AG10803 (cell line): ENCODE measurements at regions not wholly inside any gene's neighbourhood (a gene's known extent, or its start where the extent isn't known, plus 50 kb on each side); places are given as distances from the start of the nearest gene placed in this dataset.
"Not testable (repeated sequence)": the region's sequence is repeated elsewhere in the genome, so short reads cannot be mapped to it uniquely, and the experiment has no call there.

Source experiments
- DNase-seq: peaks from one replicate; pipeline ENCODE4 v3.0.0; 2010; ENCODE audit warnings: low read depth
- H3K4me3 ChIP-seq: 2 replicates; pipeline ENCODE4 v1.5.1; 2011; ENCODE audit warnings: mild to moderate bottlenecking, low read length, control low read depth
- CTCF ChIP-seq: conservative IDR thresholded peaks from 2 replicates; pipeline ENCODE4 v1.5.1; 2011; ENCODE audit warnings: mild to moderate bottlenecking, low read length, control low read depth, inconsistent platforms

GRCh38 chr1:99407018-99407417 lies 142.7 kb downstream of the PLPPR4 start:
- no peak for TF ChIP-seq CTCF
- H3K4me3 ChIP-seq = no peak overlapping the region
- DNase-seq = peak; percentile 3

DNA sequence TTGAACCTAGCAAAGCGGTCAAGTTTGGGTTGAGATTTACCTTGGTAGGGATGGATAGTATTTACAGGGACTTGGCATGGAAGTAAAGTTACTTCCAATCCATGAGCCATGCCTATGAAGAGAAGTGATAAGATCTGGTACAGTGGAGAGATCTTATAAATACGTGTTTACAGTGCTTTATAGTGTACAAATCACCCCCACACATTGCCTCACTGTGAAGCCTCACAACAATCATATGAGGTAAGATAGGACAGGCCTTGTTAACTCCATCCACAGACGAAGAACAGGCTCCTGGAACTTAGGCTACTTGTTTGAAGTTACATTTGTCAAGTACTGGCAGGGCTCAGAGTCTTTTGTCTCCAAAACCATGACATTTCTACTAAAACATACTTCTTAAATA lies 159.8 kb downstream of the PLPPR4 start:
- no peak overlapping the region for H3K4me3 ChIP-seq
- no peak for DNase-seq
- no peak for TF ChIP-seq CTCF

DNA sequence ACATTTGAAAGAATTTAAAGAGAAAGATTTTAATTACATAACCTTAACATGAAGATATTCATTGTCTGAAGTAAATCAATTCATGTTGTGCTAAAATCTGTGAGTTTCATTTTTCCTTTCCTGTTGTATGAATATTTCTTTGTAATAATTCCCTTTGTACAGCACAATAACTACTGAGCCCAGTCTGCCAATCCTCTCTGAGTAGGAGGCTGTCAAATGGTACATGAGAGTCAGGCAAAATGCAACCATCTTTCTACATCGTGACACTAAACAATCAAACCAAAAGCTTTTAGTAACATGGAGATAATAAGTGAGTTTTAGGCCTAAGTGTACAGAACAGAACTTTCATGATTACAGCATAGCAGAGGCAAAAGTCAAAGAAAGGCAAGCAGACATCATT lies 165.5 kb downstream of the PLPPR4 start:
- H3K4me3 ChIP-seq = no peak overlapping the region
- TF ChIP-seq CTCF = no peak
- no peak for DNase-seq

DNA sequence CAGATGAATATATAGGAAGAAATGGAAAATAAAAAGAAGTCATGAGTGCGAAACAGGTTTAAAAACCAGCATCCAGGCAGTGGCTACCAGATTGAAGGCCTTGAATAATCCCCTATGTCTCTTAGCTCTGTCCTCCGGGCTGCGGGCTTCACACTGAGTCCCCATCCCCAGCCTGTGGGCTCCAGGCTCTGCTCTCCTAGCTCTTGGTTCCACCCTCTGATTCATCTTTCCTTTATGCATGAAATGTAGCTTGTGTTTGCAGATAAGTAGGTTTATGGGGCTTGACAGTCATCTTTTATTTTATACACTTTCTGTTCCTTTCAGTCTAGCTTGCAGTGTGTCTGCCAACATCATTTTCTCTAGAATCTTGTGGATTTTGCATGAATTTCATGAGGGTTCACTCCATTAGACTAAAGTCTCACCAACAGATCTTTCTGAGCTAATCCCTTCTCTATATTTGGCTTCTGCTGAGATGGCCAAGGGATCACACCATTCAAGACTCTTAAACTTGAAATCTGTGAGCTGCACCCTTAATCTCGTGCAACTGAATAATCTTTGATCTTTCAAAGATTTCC lies 174.5 kb downstream of the PLPPR4 start:
- TF ChIP-seq CTCF = no peak
- no peak for DNase-seq
- no peak overlapping the region for H3K4me3 ChIP-seq

GRCh38 chr1:99439433-99440075 lies 175.3 kb downstream of the PLPPR4 start:
- no peak overlapping the region for H3K4me3 ChIP-seq
- no peak for DNase-seq
- TF ChIP-seq CTCF = no peak

DNA sequence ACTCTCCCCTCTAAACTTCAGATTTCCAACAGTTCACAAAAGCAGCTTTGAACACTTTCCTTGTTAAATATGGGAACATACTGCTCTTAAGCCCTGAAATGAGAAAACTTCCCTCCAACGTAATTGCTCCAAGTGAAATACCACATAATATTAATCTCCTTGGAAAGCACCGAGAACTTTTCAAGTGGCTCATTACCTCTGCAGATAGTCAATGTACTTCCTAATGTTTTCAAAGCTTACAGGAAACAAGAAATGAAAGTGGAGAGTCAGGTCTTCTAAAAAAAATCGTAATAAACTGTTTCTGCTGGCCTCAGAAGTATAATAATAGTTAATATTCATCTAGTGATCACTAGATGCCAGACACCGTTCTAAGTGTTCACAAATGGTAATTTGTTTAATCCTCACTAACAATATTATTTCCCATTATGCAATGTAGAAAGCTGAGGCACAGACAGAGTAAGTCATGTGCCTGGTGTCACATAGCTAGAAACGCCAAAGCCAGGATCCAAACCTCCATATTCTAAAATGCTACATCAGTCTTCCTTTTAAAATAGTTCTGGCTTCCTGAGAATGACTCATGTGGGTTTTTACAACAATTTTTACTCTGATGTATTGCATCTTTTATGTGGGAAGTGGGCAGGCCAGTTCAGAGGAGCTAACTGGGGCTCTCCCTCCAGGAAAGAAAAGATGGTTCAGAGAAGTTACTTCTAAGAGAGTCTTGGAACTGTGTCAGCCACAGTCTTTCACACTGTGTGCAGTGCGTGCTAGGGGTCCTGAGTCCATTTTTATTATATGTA lies 177.2 kb downstream of the PLPPR4 start:
- TF ChIP-seq CTCF = no peak
- H3K4me3 ChIP-seq = no peak overlapping the region
- peak; percentile 65 for DNase-seq

DNA sequence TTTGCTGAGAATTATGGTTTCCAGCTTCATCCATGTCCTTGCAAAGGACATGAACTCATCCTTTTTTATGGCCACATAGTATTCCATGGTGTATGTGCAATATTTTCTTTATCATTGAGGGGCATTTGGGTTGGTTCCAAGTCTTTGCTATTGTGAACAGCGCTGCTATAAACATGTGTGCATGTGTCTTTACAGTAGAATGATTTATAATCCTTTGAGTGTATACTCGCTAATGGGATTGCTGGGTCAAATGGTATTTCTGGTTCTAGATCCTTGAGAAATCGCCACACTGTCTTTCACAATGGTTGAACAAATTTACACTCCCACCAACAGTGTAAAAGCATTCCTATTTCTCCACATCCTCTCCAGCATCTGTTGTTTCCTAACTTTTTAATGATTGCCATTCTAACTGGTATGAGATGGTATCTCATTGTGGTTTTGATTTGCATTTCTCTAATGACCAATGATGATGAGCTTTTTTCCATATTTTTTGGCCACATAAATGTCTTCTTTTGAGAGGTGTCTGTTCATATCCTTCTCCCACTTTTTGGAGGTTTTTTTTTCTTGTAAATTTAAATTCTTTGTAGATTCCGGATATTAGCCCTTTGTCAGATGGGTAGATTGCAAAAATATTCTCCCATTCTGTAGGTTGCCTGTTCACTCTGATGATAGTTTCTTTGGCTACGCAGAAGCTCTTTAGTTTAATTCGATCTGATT lies 180.1 kb downstream of the PLPPR4 start:
- peak; percentile 54 for DNase-seq

More for the DNA sequence above, 180.1 kb downstream of the PLPPR4 start:
- H3K4me3 ChIP-seq = not testable (repeated sequence)
